UCSD-AML1 (cell line): ENCODE measurements at regions not wholly inside any gene's neighbourhood (a gene's known extent, or its start where the extent isn't known, plus 50 kb on each side); places are given as distances from the start of the nearest gene placed in this dataset.
"Not testable (repeated sequence)": the region's sequence is repeated elsewhere in the genome, so short reads cannot be mapped to it uniquely, and the experiment has no call there.

Experiments
- DNase-seq: peaks from one replicate; lab custom pipeline; 2025; ENCODE audit not compliant: unreplicated experiment; lab: John Stamatoyannopoulos, UW

DNA sequence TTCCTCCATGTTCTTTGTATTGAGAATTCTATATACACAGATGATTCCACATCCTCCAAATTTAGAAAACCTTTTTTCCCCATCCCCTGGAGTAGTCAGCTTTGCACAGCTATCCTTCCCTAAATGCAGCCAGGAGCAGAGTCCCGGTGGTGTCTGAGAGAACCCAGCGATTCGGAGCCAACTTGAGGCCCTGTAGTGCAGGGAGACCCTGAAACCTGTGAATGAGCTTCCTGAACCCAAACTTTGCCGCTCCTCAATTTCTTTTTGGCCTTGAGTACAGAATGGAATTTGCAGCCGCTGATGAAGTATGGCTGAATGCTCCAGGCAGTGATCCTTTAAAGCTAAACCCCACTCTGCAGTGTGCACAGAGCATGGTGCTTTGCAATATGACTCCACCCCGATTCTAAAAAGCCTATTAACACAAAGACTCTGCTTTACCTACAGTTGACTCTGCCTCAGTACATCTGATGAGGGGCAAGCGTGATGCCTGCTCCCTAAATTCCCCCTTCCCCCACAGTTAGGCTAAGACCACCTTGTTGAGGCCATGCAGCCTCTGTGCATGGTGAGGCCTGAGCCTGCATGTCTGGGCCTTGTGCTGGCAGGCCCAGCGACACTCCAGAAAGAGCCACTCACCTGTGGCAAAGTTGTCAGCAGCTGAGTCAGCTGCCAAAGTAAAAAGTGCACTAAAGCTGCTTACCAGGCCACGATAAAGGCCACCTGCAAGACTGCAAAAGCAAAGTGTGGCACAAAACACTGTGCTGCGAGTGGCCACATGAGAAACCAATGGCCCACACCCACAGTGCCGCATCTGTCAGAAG, 82.1 kb downstream of the PLEKHG1 start:
- DNase-seq = no peak

GRCh38 chr6:150683320-150683719, 83.6 kb downstream of the PLEKHG1 start:
- peak; percentile 74 for DNase-seq

- no peak for DNase-seq
Measured at GRCh38 chr6:150684161-150684560, 84.5 kb downstream of the PLEKHG1 start.

GRCh38 chr6:150684714-150685459, 85.2 kb downstream of the PLEKHG1 start:
- DNase-seq = peak; percentile 29

GRCh38 chr6:150685860-150686259, 86.2 kb downstream of the PLEKHG1 start:
- DNase-seq = peak; percentile 61

GRCh38 chr6:150686566-150686965, 86.9 kb downstream of the PLEKHG1 start:
- DNase-seq = no peak

- DNase-seq = no peak
Measured at GRCh38 chr6:150687508-150687907, 87.8 kb downstream of the PLEKHG1 start.

DNA sequence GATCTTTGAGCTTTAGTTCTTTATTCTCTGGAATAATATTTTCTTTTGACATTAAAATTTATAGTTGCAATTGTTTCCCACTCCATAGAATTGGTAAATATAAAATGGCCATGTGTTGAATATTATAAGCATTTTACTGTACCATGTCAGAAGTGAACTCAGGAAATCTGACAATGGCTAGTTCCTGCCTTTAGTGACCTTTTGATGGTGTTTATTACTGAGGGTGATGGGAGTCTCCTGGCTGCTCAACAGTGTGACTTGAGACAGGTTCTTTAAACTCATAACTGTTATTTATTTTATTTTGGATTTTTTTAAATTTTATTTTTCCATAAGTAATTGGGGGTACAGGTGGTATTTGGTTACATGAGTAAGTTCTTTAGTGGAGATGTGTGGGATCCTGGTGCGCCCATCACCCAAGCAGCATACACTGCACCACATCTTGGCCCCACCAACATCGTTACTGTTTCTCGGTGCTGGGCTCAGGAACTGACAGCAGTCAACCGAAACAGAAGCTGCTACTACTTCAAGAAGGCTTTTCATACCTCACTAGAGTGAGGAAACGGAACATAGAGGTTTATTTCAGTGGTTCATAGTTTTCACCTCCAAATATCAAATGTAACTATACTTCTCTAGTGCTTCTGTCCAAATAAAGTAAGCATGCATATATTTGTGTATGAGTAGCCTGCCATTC, 90.4 kb downstream of the PLEKHG1 start:
- no peak for DNase-seq

DNA sequence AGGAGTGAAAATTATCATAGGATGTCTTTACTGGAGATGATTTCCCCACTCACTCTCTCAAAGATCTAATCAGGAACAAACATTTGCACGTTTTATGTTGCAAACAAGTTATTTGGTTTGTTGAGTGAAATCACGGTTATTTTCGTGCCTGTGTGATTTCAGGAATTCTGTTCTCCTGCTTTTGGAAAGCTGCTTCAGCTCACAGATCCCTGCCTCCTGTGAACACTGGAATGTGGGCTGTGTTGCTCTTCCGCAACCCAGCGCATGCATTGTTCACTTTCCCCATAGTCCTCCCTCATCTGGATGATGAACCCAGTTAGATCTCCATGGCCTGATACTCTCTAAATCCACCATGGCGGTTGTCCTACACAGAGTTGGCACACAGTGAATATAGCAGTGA, 91.0 kb downstream of the PLEKHG1 start:
- no peak for DNase-seq

DNA sequence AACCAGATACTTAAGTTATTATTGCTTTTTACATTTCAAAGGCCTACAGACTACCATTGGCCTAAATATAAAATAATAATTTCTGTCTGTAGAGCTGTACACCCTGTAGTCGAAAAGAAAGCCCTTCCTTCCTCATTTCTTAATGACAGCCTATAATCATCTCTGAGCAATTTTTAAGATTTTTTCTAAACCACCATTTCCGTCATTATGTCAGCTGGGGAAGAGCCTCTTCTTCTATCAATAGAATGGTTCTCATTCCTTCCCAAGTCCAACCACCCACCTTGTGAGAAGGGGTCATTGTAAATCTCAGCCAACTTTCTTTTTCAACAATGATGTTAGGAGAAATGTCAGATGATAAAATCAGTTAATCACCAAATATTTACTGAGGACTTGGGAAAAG, 91.8 kb downstream of the PLEKHG1 start:
- no peak for DNase-seq

GRCh38 chr6:150692604-150693003, 92.9 kb downstream of the PLEKHG1 start:
- no peak for DNase-seq

DNA sequence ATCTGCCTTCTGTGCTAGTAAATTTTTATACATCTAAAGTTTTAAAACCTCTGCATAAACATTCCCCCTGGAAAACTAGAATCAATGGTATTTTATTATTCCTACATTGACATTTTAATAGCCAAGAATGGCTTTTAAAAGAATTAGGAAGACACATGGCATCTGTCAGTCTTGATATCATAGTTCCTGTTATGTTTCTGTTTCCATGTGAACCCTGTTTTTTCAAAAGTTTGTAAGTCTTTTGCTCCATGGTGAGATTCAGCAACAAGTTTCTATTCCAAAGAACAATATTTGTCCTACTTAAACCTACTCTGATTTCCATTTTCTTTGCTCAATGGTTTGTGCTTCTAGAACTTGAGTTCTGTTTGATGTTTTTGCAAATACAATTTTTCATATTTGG, 95.2 kb downstream of the PLEKHG1 start:
- no peak for DNase-seq

DNA sequence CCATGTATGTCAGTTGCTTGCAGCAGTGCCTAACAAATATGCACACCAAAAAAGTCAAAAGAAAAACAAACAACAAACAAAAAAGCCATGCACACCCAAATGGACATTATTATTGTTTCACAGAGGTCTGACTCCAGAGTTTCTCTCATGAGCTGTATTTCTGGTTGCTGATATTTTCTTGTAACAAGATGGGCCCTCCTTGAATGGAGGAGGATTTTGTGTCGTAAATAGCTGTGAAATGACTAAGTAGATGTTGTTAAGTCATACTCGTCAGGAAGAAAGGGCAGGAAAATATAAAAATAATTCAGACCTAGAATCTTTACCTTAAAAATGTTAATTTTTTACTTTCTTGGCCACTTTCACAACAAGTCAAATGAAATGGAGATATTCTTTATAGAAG, 96.0 kb downstream of the PLEKHG1 start:
- DNase-seq = no peak

- DNase-seq = peak; percentile 22
Measured at GRCh38 chr6:150696190-150696589, 96.5 kb downstream of the PLEKHG1 start.

DNA sequence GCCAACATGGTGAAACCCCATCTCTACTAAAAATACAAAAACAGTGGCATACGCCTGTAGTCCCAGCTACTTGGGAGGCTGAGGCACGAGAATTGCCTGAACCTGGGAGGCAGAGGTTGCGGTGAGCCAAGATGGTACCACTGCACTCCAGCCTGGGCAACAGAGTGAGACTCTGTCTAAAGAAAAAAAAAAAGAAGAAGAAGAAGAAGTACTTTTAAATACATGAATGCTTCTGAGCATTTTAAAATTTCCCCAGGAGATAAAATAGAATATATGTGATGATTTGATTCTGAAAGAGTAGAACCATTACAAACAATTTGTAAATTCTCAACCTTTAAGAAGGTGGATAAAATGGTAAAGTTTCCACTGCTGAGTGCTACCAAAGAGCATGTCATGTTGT, 97.2 kb downstream of the PLEKHG1 start:
- not testable (repeated sequence) for DNase-seq

DNA sequence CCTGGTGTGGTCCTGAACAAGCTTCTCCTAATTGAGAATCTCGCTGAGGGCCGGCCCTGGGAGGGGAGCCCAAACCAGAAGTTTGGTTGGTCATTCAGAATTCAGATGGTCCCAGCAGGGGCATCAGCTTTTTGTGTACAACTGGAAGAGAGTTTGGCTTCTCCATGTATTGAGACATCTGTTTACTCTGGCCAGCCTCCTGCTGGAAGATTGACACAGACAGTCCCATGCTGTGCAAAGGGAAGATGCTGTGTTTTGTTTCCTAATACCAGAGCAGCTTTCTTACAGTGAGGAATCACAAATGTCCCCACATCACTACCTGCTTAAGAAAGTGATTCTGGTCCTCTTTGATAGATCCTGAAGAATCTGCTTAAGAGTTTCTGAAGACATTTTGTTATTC, 97.8 kb downstream of the PLEKHG1 start:
- no peak for DNase-seq

DNA sequence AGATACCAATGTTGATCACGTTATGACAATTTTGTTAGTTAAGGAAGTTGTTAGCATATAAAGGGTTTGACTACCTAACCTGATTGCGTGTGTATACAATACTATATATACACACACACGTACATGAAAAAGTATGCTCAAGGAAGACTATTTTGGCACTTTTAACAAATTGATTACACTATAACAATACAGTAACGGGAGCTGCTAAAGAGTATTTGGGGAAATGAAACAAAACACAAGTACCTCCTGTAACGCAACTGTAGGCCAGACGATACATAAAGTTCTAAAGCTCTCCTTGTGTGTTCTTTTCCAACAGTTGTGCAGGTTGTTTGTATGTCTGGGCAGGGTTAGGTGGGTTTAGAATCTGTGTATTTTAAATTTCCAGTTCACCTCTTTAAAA, 98.7 kb downstream of the PLEKHG1 start:
- DNase-seq = no peak

DNA sequence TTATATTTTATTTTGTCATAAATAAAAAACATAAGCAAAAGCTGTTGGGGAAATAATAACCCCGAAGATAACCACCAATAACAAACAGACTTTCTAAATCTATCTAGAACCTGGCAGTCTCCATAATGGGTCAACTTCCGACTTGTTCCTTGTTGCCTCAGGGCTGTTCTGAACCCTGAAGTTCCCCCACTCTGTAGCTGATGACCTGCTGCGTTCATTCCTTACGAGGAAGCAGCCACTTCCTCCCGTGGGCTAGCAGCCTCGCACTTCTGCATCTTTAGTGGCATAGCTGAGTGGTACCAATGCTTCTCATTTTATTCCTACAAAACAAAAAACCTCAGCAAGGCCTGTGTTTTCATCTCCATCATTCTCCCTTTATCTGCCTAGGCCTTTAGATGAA, 103.0 kb downstream of the PLEKHG1 start:
- DNase-seq = peak; percentile 44

GRCh38 chr6:150704447-150705192, 104.9 kb downstream of the PLEKHG1 start:
- DNase-seq = no peak

DNA sequence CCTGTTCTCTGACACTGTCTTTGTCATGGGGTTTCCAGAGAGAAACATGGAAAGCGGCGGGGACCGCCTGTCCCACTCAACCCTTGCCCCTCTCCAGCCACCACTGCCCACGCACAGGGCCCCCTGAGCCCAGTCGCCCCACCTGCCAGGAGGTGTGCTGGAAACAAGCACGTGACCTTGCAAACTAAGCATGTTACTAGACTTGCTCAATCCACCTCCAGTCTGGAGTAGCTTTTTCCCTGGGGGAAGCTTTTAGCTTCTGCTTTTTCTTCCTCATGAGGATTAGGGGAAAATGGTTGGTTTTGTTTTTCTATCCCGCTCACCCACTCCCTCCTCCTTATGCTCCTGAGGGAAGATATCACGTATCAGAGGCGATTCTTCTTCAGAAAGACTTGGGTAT, 105.7 kb downstream of the PLEKHG1 start:
- DNase-seq = no peak

GRCh38 chr6:150710236-150710635, 110.6 kb downstream of the PLEKHG1 start:
- no peak for DNase-seq
